GM12891 (cell line): ENCODE measurements at regions not wholly inside any gene's neighbourhood (a gene's known extent, or its start where the extent isn't known, plus 50 kb on each side); places are given as distances from the start of the nearest gene placed in this dataset.

ENCODE experiments used
- POLR2A ChIP-seq: IDR thresholded peaks from 2 replicates; pipeline ENCODE4 v1.6.1; 2011; ENCODE audit warnings: low read depth, low read length, control low read depth
- POLR2AphosphoS5 ChIP-seq: IDR thresholded peaks from 2 replicates; pipeline ENCODE4 v1.6.1; 2011; ENCODE audit warnings: low read depth, low read length, control low read depth
- SPI1 ChIP-seq: IDR thresholded peaks from 2 replicates; pipeline ENCODE4 v1.6.1; 2011; ENCODE audit warnings: low read depth, low read length, control low read depth
- TAF1 ChIP-seq: IDR thresholded peaks from 2 replicates; pipeline ENCODE4 v1.6.1; 2011; ENCODE audit warnings: low read depth, low read length, control low read depth

GRCh38 chr5:125010356-125010755 lies 263.9 kb upstream of the ZNF608 start:
- TF ChIP-seq POLR2AphosphoS5 (no peak), POLR2A (no peak), TAF1 (no peak), SPI1 (no peak)
